SU-DHL-6 (cell line): ENCODE measurements at regions not wholly inside any gene's neighbourhood (a gene's known extent, or its start where the extent isn't known, plus 50 kb on each side); places are given as distances from the start of the nearest gene placed in this dataset.

ENCODE experiments used
- H2AFZ ChIP-seq: fragments of 200-600 bp; sonication (generic); 2 replicates; pipeline ENCODE4 v1.6.1; 2014; ENCODE audit warnings: low read depth, mild to moderate bottlenecking, moderate library complexity, mixed read lengths, antibody characterized with exemption, low read length; ENCODE audit not compliant: severe bottlenecking
- H3F3A ChIP-seq: fragments of 200-600 bp; shearing (Covaris generic); 2 replicates; pipeline ENCODE4 v1.6.0; 2016; ENCODE audit warnings: antibody characterized with exemption, mild to moderate bottlenecking; ENCODE audit not compliant: insufficient read depth
- H3K27ac ChIP-seq: fragments of 200-600 bp; sonication (generic); 2 replicates; pipeline ENCODE4 v1.5.1; 2016; ENCODE audit warnings: low read depth, mild to moderate bottlenecking, low read length, moderate library complexity, mixed read lengths
- H3K27me3 ChIP-seq: fragments of 200-600 bp; sonication (generic), shearing (Covaris generic); 2 replicates; pipeline ENCODE4 v1.6.0; 2014; ENCODE audit warnings: mild to moderate bottlenecking, low read length
- H3K36me3 ChIP-seq: fragments of 200-600 bp; sonication (generic); 2 replicates; pipeline ENCODE4 v1.6.1; 2014; ENCODE audit warnings: mild to moderate bottlenecking, low read length, mixed read lengths
- H3K4me2 ChIP-seq: fragments of 300-600, 200-600 bp; shearing (Covaris generic), sonication (generic); 2 replicates; pipeline ENCODE4 v1.6.0; 2014; ENCODE audit warnings: low read length, low read depth, mild to moderate bottlenecking; ENCODE audit not compliant: poor library complexity, severe bottlenecking
- H3K4me3 ChIP-seq: fragments of 200-600 bp; sonication (generic); 2 replicates; pipeline ENCODE4 v1.5.1; 2014; ENCODE audit warnings: antibody characterized with exemption, low read length, mild to moderate bottlenecking, mixed read lengths; ENCODE audit not compliant: insufficient read depth, poor library complexity, severe bottlenecking
- H3K79me2 ChIP-seq: fragments of 200-600 bp; sonication (generic); 2 replicates; pipeline ENCODE4 v1.6.1; 2014; ENCODE audit warnings: mild to moderate bottlenecking, low read length, moderate library complexity; ENCODE audit not compliant: insufficient read depth
- H3K9ac ChIP-seq: fragments of 200-600 bp; sonication (generic); 2 replicates; pipeline ENCODE4 v1.7.0; 2014; ENCODE audit warnings: mild to moderate bottlenecking, low read length
- H3K9me2 ChIP-seq: fragments of 200-600 bp; sonication (generic); replicated peaks from 2 replicates; pipeline ENCODE4 v1.6.1; 2014; ENCODE audit warnings: low read length; ENCODE audit not compliant: insufficient read depth
- H3K9me3 ChIP-seq: fragments of 200-600 bp; sonication (generic); 2 replicates; pipeline ENCODE4 v1.6.1; 2014; ENCODE audit warnings: low read length, mixed read lengths; ENCODE audit not compliant: insufficient read depth
- H4K20me1 ChIP-seq: fragments of 200-600 bp; sonication (generic); 2 replicates; pipeline ENCODE4 v1.6.1; 2014; ENCODE audit warnings: low read depth, mild to moderate bottlenecking, antibody characterized with exemption, low read length, moderate library complexity, mixed read lengths
- CTCF ChIP-seq: fragments of 200-600 bp; sonication (generic); IDR thresholded peaks from one replicate; pipeline ENCODE4 v1.5.1; 2017; ENCODE audit warnings: antibody characterized with exemption, mild to moderate bottlenecking, low read length, moderate library complexity; ENCODE audit not compliant: insufficient read depth, poor library complexity, severe bottlenecking
- EZH2phosphoT487 ChIP-seq: fragments of 200-600 bp; sonication (generic), shearing (Covaris generic); conservative IDR thresholded peaks from 2 replicates; pipeline ENCODE4 v1.6.1; 2018; ENCODE audit warnings: mild to moderate bottlenecking, antibody characterized with exemption, low read length, moderate library complexity, mixed read lengths

- H3K4me2 ChIP-seq = no peak overlapping the region
- H3K9ac ChIP-seq = no peak overlapping the region
- H3K27me3 ChIP-seq = no peaks in the 10 kb centered on the region
- H3F3A ChIP-seq = no peaks in the 10 kb centered on the region
- H3K4me3 ChIP-seq = no peak overlapping the region
- no peaks in the 10 kb centered on the region for H3K9me3 ChIP-seq
- H3K36me3 ChIP-seq = no peaks in the 10 kb centered on the region
- no peak for TF ChIP-seq EZH2phosphoT487
- no peak for TF ChIP-seq CTCF
- H3K9me2 ChIP-seq = no peaks in the 10 kb centered on the region
- H3K27ac ChIP-seq = no peak overlapping the region
- H3K79me2 ChIP-seq = no peaks in the 10 kb centered on the region
- no peaks in the 10 kb centered on the region for H4K20me1 ChIP-seq
- H2AFZ ChIP-seq = no peak overlapping the region
Measured at GRCh38 chr5:120007598-120007997, 378.2 kb downstream of the FAM170A start.

GRCh38 chr5:120012431-120012830 is 383.1 kb downstream of the FAM170A start:
- no peak overlapping the region for H2AFZ ChIP-seq
- no peak overlapping the region for H3K4me2 ChIP-seq
- no peaks in the 10 kb centered on the region for H3K79me2 ChIP-seq
- no peaks in the 10 kb centered on the region for H4K20me1 ChIP-seq
- TF ChIP-seq CTCF (no peak), EZH2phosphoT487 (no peak)
- no peaks in the 10 kb centered on the region for H3K36me3 ChIP-seq
- H3K27ac ChIP-seq = no peak overlapping the region
- H3K9me3 ChIP-seq = no peaks in the 10 kb centered on the region
- no peaks in the 10 kb centered on the region for H3F3A ChIP-seq
- no peaks in the 10 kb centered on the region for H3K27me3 ChIP-seq
- H3K9ac ChIP-seq = no peak overlapping the region
- H3K4me3 ChIP-seq = no peak overlapping the region
- no peaks in the 10 kb centered on the region for H3K9me2 ChIP-seq

GRCh38 chr5:120014535-120014934 is 385.2 kb downstream of the FAM170A start:
- no peak overlapping the region for H3K4me3 ChIP-seq
- no peaks in the 10 kb centered on the region for H3K79me2 ChIP-seq
- H3K9ac ChIP-seq = no peak overlapping the region
- no peaks in the 10 kb centered on the region for H3K9me2 ChIP-seq
- H4K20me1 ChIP-seq = no peaks in the 10 kb centered on the region
- H3K27me3 ChIP-seq = no peaks in the 10 kb centered on the region
- H3K36me3 ChIP-seq = no peaks in the 10 kb centered on the region
- no peaks in the 10 kb centered on the region for H3K9me3 ChIP-seq
- H3K4me2 ChIP-seq = no peak overlapping the region
- no peak overlapping the region for H2AFZ ChIP-seq
- no peak overlapping the region for H3K27ac ChIP-seq
- no peak for TF ChIP-seq CTCF
- TF ChIP-seq EZH2phosphoT487 = no peak
- H3F3A ChIP-seq = no peaks in the 10 kb centered on the region
